GM23338 (cell line): ENCODE measurements at regions not wholly inside any gene's neighbourhood (a gene's known extent, or its start where the extent isn't known, plus 50 kb on each side); places are given as distances from the start of the nearest gene placed in this dataset.

ENCODE experiments used
- ATAC-seq: fragments of 200-7000 bp; cut with Tn5 transposase; 3 replicates; pipeline ENCODE4 v1.9.1; 2020
- DNase-seq: peaks from one replicate; pipeline ENCODE4 v3.0.0-alpha.2; 2015; ENCODE audit warnings: low spot score
- H2AFZ ChIP-seq: fragments of 200-600 bp; sonication (generic); 2 replicates; pipeline ENCODE4 v1.8.0; 2016; ENCODE audit warnings: antibody characterized with exemption, mild to moderate bottlenecking, moderate library complexity
- H3F3A ChIP-seq: fragments of 200-600 bp; sonication (generic); replicated peaks from 2 replicates; pipeline ENCODE4 v1.8.0; 2017; ENCODE audit warnings: antibody characterized with exemption, mixed run types, low read depth
- H3K27ac ChIP-seq: fragments of 200-600 bp; sonication (generic); 2 replicates; pipeline ENCODE4 v1.6.1; 2016; ENCODE audit warnings: low read depth
- H3K27me3 ChIP-seq: fragments of 200-600 bp; sonication (generic); 2 replicates; pipeline ENCODE4 v1.8.0; 2016; ENCODE audit warnings: mild to moderate bottlenecking, mixed run types, moderate library complexity; ENCODE audit not compliant: insufficient read depth
- H3K36me3 ChIP-seq: fragments of 200-600 bp; sonication (generic); 2 replicates; pipeline ENCODE4 v1.8.0; 2016; ENCODE audit warnings: mild to moderate bottlenecking; ENCODE audit not compliant: insufficient read depth
- H3K4me1 ChIP-seq: fragments of 200-600 bp; sonication (generic); 2 replicates; pipeline ENCODE4 v1.8.0; 2016; ENCODE audit warnings: mild to moderate bottlenecking, moderate library complexity; ENCODE audit not compliant: insufficient read depth
- H3K4me2 ChIP-seq: fragments of 200-600 bp; sonication (generic); 2 replicates; pipeline ENCODE4 v1.7.1; 2017; ENCODE audit warnings: mixed run types
- H3K4me3 ChIP-seq: fragments of 200-600 bp; sonication (generic); 2 replicates; pipeline ENCODE4 v1.6.1; 2016; ENCODE audit warnings: mixed run types
- H3K79me2 ChIP-seq: fragments of 200-600 bp; sonication (generic); replicated peaks from 2 replicates; pipeline ENCODE4 v1.8.0; 2017; ENCODE audit warnings: mild to moderate bottlenecking; ENCODE audit not compliant: insufficient read depth
- H3K9me2 ChIP-seq: fragments of 200-600 bp; sonication (generic); 2 replicates; pipeline ENCODE4 v1.8.0; 2017; ENCODE audit not compliant: insufficient read depth
- H4K20me1 ChIP-seq: fragments of 200-600 bp; sonication (generic); replicated peaks from 2 replicates; pipeline ENCODE4 v1.8.0; 2017; ENCODE audit warnings: mild to moderate bottlenecking; ENCODE audit not compliant: insufficient read depth
- H3K27ac Mint-ChIP-seq: 2 replicates; pipeline ENCODE4 v1.8.0; 2020; ENCODE audit warnings: inconsistent platforms, mild to moderate bottlenecking, moderate library complexity, mixed read lengths
- H3K27me3 Mint-ChIP-seq: 3 replicates; pipeline ENCODE4 v1.8.0; 2022; ENCODE audit warnings: low read depth, mild to moderate bottlenecking, moderate library complexity, mixed read lengths, inconsistent platforms; ENCODE audit not compliant: insufficient read depth, poor library complexity
- H3K36me3 Mint-ChIP-seq: 3 replicates; pipeline ENCODE4 v1.8.0; 2021; ENCODE audit warnings: low read depth, mild to moderate bottlenecking, inconsistent platforms, moderate library complexity, mixed read lengths
- H3K4me1 Mint-ChIP-seq: 3 replicates; pipeline ENCODE4 v1.8.0; 2020; ENCODE audit warnings: mild to moderate bottlenecking, inconsistent platforms, mixed read lengths
- H3K4me3 Mint-ChIP-seq: 3 replicates; pipeline ENCODE4 v1.8.0; 2021; ENCODE audit warnings: moderate library complexity, mild to moderate bottlenecking, inconsistent platforms, mixed read lengths
- H3K9me3 Mint-ChIP-seq: 3 replicates; pipeline ENCODE4 v1.8.0; 2020; ENCODE audit warnings: moderate library complexity, mild to moderate bottlenecking, inconsistent platforms, mixed read lengths
- EZH2 ChIP-seq: fragments of 200-600 bp; sonication (generic); IDR thresholded peaks from one replicate; pipeline ENCODE4 v1.8.0; 2017; ENCODE audit warnings: antibody characterized with exemption, mild to moderate bottlenecking, low read depth; ENCODE audit not compliant: unreplicated experiment
- POLR2AphosphoS5 ChIP-seq: IDR thresholded peaks from 2 replicates; pipeline ENCODE4 v1.6.1; 2016; ENCODE audit warnings: antibody characterized with exemption, low read depth
- STAT1 ChIP-seq: IDR thresholded peaks from one replicate; pipeline ENCODE4 v1.6.1; 2016; ENCODE audit warnings: antibody characterized with exemption; ENCODE audit not compliant: unreplicated experiment
- ZNF114 ChIP-seq: fragments of 250-450 bp; sonication (Bioruptor Pico); IDR thresholded peaks from 2 replicates; pipeline ENCODE4 v1.5.0; 2020; ENCODE audit warnings: mild to moderate bottlenecking, moderate library complexity
- ZNF331 ChIP-seq: fragments of 250-450 bp; sonication (Bioruptor Pico); IDR thresholded peaks from 2 replicates; pipeline ENCODE4 v1.5.0; 2020; ENCODE audit warnings: low read depth, mild to moderate bottlenecking, moderate library complexity
- TF ChIP-seq, protein P1 (sequence below): IDR thresholded peaks from one replicate; pipeline ENCODE4 v1.6.1; 2018; ENCODE audit warnings: antibody characterized with exemption; ENCODE audit not compliant: unreplicated experiment
- TF ChIP-seq, protein P2 (sequence below): fragments of 250-450 bp; sonication (Bioruptor Pico); IDR thresholded peaks from 2 replicates; pipeline ENCODE4 v1.5.0; 2020; ENCODE audit warnings: mild to moderate bottlenecking, moderate library complexity

- Mint-ChIP-seq H3K27me3 (no peaks in the 10 kb centered on the region), H3K36me3 (no peaks in the 10 kb centered on the region), H3K4me3 (no peak overlapping the region), H3K9me3 (no peaks in the 10 kb centered on the region), H3K27ac (no peak overlapping the region), H3K4me1 (peaks cover 9% of the 10 kb centered on the region)
- Histone ChIP-seq H3K27ac (no peak overlapping the region), H3K27me3 (no peaks in the 10 kb centered on the region; the same call in 1 of the 2 replicates), H2AFZ (no peak overlapping the region), H3F3A (no peaks in the 10 kb centered on the region), H4K20me1 (no peaks in the 10 kb centered on the region), H3K4me3 (no peak overlapping the region), H3K36me3 (no peaks in the 10 kb centered on the region), H3K4me1 (0 out of 2 replicates have a peak, but pooled peaks cover 4% of the 10 kb centered on the region), H3K9me2 (0 out of 2 replicates have a peak, but pooled peaks cover under 1% of the 10 kb centered on the region), H3K4me2 (no peak overlapping the region), H3K79me2 (no peaks in the 10 kb centered on the region)
- ATAC-seq (no peak), DNase-seq (no peak)
- TF ChIP-seq, protein P1, sequence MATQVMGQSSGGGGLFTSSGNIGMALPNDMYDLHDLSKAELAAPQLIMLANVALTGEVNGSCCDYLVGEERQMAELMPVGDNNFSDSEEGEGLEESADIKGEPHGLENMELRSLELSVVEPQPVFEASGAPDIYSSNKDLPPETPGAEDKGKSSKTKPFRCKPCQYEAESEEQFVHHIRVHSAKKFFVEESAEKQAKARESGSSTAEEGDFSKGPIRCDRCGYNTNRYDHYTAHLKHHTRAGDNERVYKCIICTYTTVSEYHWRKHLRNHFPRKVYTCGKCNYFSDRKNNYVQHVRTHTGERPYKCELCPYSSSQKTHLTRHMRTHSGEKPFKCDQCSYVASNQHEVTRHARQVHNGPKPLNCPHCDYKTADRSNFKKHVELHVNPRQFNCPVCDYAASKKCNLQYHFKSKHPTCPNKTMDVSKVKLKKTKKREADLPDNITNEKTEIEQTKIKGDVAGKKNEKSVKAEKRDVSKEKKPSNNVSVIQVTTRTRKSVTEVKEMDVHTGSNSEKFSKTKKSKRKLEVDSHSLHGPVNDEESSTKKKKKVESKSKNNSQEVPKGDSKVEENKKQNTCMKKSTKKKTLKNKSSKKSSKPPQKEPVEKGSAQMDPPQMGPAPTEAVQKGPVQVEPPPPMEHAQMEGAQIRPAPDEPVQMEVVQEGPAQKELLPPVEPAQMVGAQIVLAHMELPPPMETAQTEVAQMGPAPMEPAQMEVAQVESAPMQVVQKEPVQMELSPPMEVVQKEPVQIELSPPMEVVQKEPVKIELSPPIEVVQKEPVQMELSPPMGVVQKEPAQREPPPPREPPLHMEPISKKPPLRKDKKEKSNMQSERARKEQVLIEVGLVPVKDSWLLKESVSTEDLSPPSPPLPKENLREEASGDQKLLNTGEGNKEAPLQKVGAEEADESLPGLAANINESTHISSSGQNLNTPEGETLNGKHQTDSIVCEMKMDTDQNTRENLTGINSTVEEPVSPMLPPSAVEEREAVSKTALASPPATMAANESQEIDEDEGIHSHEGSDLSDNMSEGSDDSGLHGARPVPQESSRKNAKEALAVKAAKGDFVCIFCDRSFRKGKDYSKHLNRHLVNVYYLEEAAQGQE: no peak
- TF ChIP-seq ZNF331 (CRISPR knock-in tag) (no peak), STAT1 (no peak), ZNF114 (no peak), POLR2AphosphoS5 (no peak), EZH2 (no peak)
- TF ChIP-seq, protein P2, sequence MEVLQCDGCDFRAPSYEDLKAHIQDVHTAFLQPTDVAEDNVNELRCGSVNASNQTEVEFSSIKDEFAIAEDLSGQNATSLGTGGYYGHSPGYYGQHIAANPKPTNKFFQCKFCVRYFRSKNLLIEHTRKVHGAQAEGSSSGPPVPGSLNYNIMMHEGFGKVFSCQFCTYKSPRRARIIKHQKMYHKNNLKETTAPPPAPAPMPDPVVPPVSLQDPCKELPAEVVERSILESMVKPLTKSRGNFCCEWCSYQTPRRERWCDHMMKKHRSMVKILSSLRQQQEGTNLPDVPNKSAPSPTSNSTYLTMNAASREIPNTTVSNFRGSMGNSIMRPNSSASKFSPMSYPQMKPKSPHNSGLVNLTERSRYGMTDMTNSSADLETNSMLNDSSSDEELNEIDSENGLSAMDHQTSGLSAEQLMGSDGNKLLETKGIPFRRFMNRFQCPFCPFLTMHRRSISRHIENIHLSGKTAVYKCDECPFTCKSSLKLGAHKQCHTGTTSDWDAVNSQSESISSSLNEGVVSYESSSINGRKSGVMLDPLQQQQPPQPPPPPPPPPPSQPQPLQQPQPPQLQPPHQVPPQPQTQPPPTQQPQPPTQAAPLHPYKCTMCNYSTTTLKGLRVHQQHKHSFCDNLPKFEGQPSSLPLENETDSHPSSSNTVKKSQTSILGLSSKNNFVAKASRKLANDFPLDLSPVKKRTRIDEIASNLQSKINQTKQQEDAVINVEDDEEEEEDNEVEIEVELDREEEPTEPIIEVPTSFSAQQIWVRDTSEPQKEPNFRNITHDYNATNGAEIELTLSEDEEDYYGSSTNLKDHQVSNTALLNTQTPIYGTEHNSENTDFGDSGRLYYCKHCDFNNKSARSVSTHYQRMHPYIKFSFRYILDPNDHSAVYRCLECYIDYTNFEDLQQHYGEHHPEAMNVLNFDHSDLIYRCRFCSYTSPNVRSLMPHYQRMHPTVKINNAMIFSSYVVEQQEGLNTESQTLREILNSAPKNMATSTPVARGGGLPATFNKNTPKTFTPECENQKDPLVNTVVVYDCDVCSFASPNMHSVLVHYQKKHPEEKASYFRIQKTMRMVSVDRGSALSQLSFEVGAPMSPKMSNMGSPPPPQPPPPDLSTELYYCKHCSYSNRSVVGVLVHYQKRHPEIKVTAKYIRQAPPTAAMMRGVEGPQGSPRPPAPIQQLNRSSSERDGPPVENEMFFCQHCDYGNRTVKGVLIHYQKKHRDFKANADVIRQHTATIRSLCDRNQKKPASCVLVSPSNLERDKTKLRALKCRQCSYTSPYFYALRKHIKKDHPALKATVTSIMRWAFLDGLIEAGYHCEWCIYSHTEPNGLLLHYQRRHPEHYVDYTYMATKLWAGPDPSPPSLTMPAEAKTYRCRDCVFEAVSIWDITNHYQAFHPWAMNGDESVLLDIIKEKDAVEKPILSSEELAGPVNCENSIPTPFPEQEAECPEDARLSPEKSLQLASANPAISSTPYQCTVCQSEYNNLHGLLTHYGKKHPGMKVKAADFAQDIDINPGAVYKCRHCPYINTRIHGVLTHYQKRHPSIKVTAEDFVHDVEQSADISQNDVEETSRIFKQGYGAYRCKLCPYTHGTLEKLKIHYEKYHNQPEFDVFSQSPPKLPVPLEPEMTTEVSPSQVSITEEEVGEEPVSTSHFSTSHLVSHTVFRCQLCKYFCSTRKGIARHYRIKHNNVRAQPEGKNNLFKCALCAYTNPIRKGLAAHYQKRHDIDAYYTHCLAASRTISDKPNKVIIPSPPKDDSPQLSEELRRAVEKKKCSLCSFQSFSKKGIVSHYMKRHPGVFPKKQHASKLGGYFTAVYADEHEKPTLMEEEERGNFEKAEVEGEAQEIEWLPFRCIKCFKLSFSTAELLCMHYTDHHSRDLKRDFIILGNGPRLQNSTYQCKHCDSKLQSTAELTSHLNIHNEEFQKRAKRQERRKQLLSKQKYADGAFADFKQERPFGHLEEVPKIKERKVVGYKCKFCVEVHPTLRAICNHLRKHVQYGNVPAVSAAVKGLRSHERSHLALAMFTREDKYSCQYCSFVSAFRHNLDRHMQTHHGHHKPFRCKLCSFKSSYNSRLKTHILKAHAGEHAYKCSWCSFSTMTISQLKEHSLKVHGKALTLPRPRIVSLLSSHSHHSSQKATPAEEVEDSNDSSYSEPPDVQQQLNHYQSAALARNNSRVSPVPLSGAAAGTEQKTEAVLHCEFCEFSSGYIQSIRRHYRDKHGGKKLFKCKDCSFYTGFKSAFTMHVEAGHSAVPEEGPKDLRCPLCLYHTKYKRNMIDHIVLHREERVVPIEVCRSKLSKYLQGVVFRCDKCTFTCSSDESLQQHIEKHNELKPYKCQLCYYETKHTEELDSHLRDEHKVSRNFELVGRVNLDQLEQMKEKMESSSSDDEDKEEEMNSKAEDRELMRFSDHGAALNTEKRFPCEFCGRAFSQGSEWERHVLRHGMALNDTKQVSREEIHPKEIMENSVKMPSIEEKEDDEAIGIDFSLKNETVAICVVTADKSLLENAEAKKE (CRISPR knock-in tag): no peak
Measured at GRCh38 chr6:7668936-7669335, 57.0 kb upstream of the BMP6 start.
